Choroid plexus epithelial cell (primary cell): ENCODE measurements at regions not wholly inside any gene's neighbourhood (a gene's known extent, or its start where the extent isn't known, plus 50 kb on each side); places are given as distances from the start of the nearest gene placed in this dataset.

ENCODE experiments used
- DNase-seq: peaks from one replicate; pipeline ENCODE4 v3.0.0-alpha.2; 2010; ENCODE audit warnings: low read depth
- H3K4me3 ChIP-seq: 2 replicates; pipeline ENCODE4 v1.5.1; 2011; ENCODE audit warnings: low read depth, mild to moderate bottlenecking, control low read depth, low read length, moderate library complexity
- CTCF ChIP-seq: conservative IDR thresholded peaks from 2 replicates; pipeline ENCODE4 v1.5.1; 2011; ENCODE audit warnings: low read depth, mild to moderate bottlenecking, control low read depth, inconsistent platforms, low read length, moderate library complexity

- no peak overlapping the region for H3K4me3 ChIP-seq
- DNase-seq: no peak
- TF ChIP-seq CTCF: no peak
Measured at GRCh38 chr12:67852701-67853100, 136.5 kb upstream of the IFNG-AS1 start.

- no peak overlapping the region for H3K4me3 ChIP-seq
- TF ChIP-seq CTCF: no peak
- DNase-seq: peak; percentile 33
Measured at GRCh38 chr12:67853204-67853603, 136.0 kb upstream of the IFNG-AS1 start.

- no peak for DNase-seq
- no peak overlapping the region for H3K4me3 ChIP-seq
- TF ChIP-seq CTCF: no peak
Measured at GRCh38 chr12:67854351-67854750, 134.9 kb upstream of the IFNG-AS1 start.

- DNase-seq: peak; percentile 10
- H3K4me3 ChIP-seq: no peak overlapping the region
- TF ChIP-seq CTCF: no peak
Measured at GRCh38 chr12:67855103-67855502, 134.1 kb upstream of the IFNG-AS1 start.

GRCh38 chr12:67871231-67871630, 118.0 kb upstream of the IFNG-AS1 start:
- no peak overlapping the region for H3K4me3 ChIP-seq
- DNase-seq: no peak
- TF ChIP-seq CTCF: no peak

GRCh38 chr12:67873355-67873754, 115.9 kb upstream of the IFNG-AS1 start:
- no peak for DNase-seq
- H3K4me3 ChIP-seq: no peak overlapping the region
- TF ChIP-seq CTCF: no peak

GRCh38 chr12:67876305-67876915, 112.8 kb upstream of the IFNG-AS1 start:
- no peak for TF ChIP-seq CTCF
- no peak for DNase-seq
- H3K4me3 ChIP-seq: no peak overlapping the region
